Ovary (tissue), 3 donors: ENCODE measurements at regions not wholly inside any gene's neighbourhood (a gene's known extent, or its start where the extent isn't known, plus 50 kb on each side); places are given as distances from the start of the nearest gene placed in this dataset.

Source experiments
- EP300 ChIP-seq: sonication (generic); formaldehyde crosslinking; IDR thresholded peaks from one replicate; pipeline ENCODE4 v1.6.1; 2017; ENCODE audit warnings: antibody characterized with exemption
- TF ChIP-seq, protein P1 (sequence below), 3 donors: fragments of 450-650 bp in 2 of 3; fragments of 200-600 bp in 1 of 3; IDR thresholded peaks; one replicate each; pipeline versions ENCODE4 v1.5.1 to v1.8.0; 2016 to 2022; ENCODE audit warnings: antibody characterized with exemption in 3 of 3, mild to moderate bottlenecking in 1 of 3
- donor health status: DM: no; HTN: no; CAD: no.

DNA sequence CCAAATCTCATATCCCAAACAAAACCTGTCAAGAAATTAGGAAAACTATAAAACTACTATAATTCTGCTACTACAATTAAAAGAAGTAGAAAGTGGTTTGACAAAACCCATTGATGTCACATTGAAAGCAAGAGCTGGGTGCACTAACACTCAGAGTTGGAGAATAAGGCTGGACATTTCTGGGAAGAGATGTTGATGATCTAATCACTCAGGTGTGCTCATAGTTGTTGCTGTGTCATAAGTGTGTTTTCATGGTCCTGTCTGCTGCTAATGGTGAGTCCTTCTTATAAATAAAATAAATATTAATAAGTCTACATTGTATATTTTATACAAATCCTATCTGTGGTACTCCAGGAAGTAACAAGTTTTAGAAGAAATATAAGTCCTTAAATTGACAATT is 168.2 kb upstream of the LRP1B start:
- TF ChIP-seq, protein P1, sequence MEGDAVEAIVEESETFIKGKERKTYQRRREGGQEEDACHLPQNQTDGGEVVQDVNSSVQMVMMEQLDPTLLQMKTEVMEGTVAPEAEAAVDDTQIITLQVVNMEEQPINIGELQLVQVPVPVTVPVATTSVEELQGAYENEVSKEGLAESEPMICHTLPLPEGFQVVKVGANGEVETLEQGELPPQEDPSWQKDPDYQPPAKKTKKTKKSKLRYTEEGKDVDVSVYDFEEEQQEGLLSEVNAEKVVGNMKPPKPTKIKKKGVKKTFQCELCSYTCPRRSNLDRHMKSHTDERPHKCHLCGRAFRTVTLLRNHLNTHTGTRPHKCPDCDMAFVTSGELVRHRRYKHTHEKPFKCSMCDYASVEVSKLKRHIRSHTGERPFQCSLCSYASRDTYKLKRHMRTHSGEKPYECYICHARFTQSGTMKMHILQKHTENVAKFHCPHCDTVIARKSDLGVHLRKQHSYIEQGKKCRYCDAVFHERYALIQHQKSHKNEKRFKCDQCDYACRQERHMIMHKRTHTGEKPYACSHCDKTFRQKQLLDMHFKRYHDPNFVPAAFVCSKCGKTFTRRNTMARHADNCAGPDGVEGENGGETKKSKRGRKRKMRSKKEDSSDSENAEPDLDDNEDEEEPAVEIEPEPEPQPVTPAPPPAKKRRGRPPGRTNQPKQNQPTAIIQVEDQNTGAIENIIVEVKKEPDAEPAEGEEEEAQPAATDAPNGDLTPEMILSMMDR (IDR thresholded peaks at IDR 0.05): no peak
- TF ChIP-seq EP300: no peak
